H7 (cell line): ENCODE measurements at regions not wholly inside any gene's neighbourhood (a gene's known extent, or its start where the extent isn't known, plus 50 kb on each side); places are given as distances from the start of the nearest gene placed in this dataset.
A peak's percentile ranks its signal among the peaks of the same experiment; 100 is the strongest.

Experiments used
- DNase-seq: peaks from one replicate; pipeline ENCODE4 v3.0.0; 2012
- H3K27me3 ChIP-seq: 2 replicates; pipeline ENCODE4 v1.6.0; 2011; ENCODE audit warnings: mild to moderate bottlenecking, low read length; ENCODE audit not compliant: control insufficient read depth, insufficient read depth
- H3K36me3 ChIP-seq: replicated peaks from 2 replicates; pipeline ENCODE4 v1.5.1; 2011; ENCODE audit warnings: low read length; ENCODE audit not compliant: control insufficient read depth, insufficient read depth
- H3K4me3 ChIP-seq: 2 replicates; pipeline ENCODE4 v1.5.1; 2011; ENCODE audit warnings: low read depth, mild to moderate bottlenecking, control low read depth, low read length, moderate library complexity; ENCODE audit not compliant: insufficient read depth

DNA sequence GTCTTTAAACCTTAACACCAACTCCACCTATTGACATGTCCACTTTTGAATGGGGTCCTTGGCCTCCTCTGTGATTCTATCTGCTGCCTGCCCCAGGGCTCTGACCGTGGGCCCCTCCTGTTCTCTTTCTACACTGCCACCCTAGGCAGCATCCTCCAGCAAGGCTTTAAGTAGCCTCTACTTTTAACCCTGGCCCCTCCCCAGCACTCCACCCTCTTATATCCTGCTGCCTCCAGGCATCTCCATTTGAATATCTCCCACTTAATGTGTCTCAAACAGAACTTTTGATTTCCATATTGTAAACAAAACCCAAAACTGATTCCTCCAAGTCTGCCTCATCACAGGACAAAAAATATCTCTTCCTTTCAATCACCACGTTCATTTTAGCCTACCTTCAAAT is 90.5 kb upstream of the ARHGAP32 start:
- no peak overlapping the region for H3K4me3 ChIP-seq
- DNase-seq = no peak
- peaks cover 8% of the 10 kb centered on the region for H3K27me3 ChIP-seq
- H3K36me3 ChIP-seq = no peaks in the 10 kb centered on the region

DNA sequence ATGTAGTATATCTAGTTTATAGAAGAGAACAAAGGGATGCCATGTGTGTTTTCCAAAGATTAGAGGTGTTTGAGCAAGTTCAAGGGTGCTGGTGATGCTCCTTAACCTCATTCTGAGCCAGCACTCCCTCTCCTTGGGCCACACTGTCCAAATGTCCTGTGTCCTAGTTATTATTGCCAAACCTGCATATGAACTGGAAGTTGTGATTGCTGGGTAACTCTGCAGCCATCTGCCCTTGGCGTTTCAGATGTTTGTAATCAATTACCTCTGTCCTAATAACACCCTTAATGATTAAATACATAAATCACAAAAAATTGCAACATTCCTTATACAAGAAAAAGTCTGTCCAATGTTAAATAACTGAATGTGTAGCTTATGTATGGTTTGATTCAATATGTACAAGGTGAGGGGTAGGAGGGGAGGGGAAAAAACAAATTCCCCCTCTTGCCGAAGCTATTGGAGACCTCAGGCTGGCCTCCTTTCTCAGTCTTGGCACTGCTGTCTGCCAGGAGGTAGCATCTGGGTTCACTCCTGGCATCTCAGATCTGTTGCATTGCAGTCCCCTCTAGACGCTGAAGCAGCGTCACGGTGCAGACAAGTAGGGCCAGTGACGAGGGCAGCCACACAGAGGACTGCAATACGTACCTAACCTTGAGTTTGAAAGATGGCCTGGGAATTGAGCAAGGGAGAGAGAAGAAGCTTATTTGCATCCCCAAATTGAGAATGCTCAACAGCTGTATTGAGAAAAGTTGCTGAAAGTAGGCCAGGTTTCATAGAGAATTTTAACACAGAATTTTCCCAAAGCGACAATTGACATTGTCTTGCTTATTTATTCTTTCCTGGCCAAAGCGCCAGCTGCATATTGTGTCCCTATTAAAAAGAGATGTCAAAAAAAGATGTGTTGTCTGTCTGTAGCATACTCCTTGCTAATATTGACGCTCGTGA is 89.6 kb upstream of the ARHGAP32 start:
- no peak for DNase-seq
- Histone ChIP-seq H3K36me3 (no peaks in the 10 kb centered on the region), H3K27me3 (peaks cover 8% of the 10 kb centered on the region), H3K4me3 (no peak overlapping the region)

DNA sequence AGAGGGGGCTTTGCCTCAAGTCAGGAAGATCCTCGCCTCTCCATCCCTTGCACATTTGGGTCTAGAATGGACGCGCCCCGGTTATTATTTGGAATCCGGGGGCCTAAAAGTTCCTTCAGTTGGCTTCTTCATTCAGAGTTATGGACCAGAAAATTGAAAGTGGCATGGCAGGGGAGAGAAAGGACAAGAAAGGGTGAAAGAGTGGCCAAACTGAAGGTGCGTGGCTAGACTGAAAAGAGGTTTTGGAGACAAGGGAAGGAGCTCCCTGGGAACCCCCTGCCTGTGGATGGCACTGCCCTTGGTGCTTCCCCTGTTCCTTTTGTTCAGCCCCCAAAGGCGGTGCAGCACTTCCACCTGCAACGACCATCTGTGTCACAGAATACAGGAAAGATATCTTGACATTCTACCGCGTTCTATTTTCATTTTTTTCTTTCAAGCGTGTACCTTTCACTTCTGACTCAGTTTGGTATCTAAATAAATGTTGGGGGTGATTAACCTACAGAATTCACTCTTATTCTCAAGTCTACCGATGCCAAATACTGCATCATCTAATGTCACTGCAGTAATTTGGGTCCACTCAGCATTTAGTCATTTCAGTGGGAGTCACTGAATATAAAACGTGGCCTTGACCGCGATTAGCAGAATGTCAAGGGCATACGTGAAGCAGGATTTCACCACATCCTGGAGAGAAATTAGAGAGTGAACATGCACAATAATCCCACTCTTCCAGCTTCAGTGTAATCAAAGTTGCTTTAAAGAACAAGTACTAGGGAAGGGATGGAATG is 88.1 kb upstream of the ARHGAP32 start:
- H3K27me3 ChIP-seq = peaks cover 8% of the 10 kb centered on the region
- H3K4me3 ChIP-seq = peak overlapping the region; percentile 68
- H3K36me3 ChIP-seq = no peaks in the 10 kb centered on the region
- DNase-seq = no peak

DNA sequence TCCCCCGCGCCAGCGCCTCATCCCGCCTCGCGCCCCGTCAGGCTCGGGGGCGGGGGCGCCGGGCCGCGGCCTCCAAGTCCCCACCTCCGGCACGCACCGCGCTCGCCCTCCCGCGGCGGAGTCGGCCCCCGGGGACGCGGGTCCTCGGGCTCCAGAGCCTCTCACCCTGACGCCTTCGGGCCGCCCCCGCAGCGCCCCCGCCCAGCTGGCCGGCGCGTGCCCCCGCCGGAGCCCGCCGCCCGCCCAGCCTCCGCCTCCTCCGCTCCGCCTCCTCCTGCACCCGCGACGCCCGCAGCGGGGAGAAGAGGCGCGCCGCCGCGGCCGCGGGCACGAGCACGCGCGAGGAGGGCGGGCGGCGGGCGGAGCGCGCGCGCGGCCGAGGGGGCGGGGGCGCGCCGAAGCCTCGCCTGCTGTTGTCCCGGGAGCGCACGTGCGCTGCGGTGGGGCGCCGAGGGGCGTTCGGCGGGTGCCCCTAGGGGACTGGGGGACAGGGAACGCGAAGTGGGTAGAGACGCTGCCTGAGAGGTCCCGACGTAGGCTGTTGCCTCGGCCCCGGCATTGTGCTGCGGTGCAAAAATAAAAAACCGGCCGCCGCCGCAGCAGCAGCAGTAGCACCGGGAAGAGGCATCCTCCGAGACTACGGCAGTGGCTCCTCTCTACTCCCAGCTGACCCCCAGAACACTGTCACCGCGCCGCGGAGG is 87.4 kb upstream of the ARHGAP32 start:
- H3K27me3 ChIP-seq = peaks cover 8% of the 10 kb centered on the region
- DNase-seq = peak; percentile 96
- H3K4me3 ChIP-seq = peak overlapping the region; percentile 68
- no peaks in the 10 kb centered on the region for H3K36me3 ChIP-seq

DNA sequence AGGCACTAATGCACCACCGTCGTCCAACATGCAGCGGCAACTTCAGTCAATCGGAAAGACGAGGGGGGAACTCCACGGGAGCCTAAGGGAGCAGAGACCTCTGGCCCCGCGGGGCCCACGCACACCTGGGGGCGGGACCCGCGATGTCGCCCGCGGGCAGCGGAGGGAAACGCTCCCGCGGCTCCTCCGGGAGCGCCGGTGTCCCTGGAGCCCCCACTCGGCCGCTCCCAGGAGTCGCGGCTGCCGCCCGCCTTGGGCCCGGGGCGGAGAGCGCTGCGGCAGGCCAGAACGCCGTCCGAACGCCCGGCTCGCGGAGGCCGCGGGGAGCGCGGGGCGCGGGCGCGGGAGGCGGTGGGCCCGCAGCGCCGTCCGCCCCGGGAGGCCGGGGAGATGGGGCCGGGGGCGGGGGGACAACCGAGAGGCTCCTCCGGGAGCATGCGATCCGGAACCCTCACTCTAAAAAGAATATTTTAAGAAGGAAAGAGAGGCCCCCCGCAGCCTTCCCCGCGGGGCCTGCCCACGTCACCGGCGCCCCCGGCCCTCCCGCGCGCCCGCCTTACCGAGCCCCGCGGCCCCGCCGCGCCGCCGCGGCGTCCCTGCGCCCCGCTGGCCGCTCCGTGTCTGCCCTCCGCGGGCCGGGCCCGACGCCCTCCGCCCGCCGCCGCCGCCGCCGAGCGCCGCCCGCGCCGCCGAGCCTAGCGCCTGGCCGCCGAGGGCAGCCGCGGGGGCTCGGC is 86.6 kb upstream of the ARHGAP32 start:
- peak overlapping the region; percentile 73 for H3K4me3 ChIP-seq
- peak; percentile 72 for DNase-seq

DNA sequence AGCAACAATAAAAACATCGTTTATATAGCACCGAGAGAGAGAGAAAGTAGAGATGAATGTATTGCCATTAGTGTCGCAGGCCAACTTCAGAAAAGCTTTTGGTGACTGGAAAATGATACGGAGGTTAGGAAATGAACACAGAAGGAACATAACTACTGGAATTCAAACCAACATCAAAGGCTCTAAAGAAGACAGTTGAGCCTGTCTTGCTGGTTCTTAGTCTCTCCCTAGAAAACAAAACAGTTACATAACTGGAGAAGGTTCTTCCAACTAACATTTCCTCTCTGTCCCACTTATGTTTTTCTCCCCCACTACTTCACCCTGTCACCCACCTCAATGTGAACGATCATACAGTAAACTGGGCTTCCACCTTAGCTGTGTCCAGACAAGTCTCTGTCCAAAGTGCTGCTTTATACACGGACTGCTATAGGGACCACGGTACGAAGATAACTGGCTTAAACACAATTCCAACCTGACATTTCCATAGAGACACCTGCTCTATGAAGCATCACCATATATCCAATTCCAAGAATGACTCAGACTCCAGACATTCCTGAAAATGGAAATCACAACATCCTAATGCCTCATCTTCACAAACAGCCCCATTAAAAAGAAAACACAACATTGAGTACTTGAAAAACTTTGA is 85.2 kb upstream of the ARHGAP32 start:
- no peak overlapping the region for H3K4me3 ChIP-seq
- no peak for DNase-seq
- H3K27me3 ChIP-seq = peaks cover 8% of the 10 kb centered on the region
- H3K36me3 ChIP-seq = no peaks in the 10 kb centered on the region

More for the DNA sequence above, 86.6 kb upstream of the ARHGAP32 start:
- no peaks in the 10 kb centered on the region for H3K36me3 ChIP-seq
- H3K27me3 ChIP-seq = peaks cover 8% of the 10 kb centered on the region

DNA sequence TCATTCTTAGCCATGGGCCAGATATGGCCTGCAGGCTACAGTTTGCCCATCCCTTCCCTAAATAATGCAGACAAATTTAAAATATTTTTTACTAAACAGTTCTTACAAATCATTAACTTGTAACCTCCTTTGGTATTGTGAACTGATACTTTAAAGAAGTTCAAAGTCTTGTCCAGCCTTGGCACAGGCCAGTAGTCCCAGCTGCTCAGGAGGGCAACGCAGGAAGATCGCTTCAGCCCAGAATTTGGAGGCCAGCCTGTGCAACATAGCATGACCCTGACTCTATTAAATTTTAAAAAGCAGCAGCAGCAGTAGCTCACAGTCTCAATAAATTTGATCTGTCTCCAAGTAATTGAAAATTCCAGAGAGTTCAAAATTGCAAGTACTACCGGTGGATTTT is 83.7 kb upstream of the ARHGAP32 start:
- Histone ChIP-seq H3K36me3 (no peaks in the 10 kb centered on the region), H3K4me3 (no peak overlapping the region), H3K27me3 (peaks cover 8% of the 10 kb centered on the region)
- DNase-seq = no peak

DNA sequence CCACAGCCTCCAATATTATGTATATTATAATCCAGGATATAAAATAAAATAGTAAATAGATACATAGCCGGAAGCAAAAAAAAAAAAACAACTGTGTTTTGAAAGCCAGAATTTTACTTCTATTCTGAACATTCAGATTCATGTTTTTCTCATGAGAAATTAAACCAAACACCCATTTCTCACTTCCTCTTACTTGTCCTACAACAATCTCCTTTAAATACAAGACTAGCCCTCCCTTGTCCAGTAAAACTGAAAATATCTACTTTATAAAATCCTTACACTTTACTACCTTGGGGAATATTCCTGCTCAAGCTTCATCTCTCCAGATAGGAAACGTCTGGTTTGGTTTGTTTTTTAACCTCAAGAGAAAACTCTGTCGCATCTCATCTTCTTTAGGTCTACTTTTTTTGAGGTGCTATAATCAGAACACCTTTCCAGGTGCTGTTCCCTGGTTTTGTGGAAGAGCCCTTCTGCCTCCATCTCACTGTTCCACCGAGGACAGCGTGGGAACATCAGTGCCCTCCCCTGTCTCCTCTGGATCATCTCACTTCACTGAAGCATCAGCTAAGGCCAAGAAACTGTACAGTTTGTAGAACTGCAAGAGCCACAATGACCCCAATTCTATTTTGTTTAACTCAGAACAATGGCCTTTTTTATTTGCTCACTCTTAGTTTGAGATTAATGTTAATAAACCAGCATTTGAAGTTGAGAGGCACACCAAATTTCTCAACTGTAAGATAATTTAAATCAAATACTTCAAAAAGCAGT is 82.0 kb upstream of the ARHGAP32 start:
- H3K36me3 ChIP-seq = no peaks in the 10 kb centered on the region
- DNase-seq = no peak
- peaks cover 4% of the 10 kb centered on the region for H3K27me3 ChIP-seq
- H3K4me3 ChIP-seq = no peak overlapping the region

DNA sequence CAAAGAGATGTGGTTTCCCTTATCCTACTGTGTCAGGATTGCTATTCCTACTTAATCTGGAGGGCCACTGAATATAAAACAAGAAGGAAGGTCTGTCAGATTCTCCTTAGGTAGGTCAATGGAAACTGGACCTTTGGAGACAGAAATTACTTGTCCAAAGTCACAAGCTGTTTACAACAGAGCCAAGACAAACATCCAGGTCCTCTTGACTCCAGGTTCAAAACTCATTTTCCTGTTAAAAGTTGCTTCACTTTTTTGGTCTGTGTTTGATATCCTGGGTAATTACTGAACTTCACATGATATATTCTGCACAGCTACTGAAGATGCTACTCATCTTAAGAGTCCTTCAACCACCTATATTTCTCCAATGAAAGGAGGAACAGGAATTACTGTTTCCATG is 81.2 kb upstream of the ARHGAP32 start:
- DNase-seq = no peak
- Histone ChIP-seq H3K27me3 (peaks cover 2% of the 10 kb centered on the region; the same call in 1 of the 2 replicates), H3K4me3 (no peak overlapping the region), H3K36me3 (no peaks in the 10 kb centered on the region)

DNA sequence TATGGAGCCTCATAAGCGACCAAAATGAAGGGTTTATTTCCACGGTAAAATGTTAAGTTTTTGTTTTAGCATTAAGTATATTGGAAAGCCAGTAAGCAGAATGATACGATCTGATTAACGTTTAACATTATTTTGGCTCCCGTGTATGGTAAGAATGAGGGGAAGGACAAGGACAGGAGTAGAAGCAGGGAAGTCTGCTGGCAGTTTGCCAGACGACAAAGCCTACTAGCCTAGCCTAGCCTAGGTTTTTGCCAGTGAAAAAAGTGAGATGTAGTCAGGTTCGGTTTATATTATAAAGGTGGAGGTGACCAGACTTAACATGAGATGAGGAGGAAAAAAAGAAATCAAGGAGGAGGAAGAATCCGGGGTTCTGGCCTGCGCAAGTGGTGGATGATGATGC is 78.9 kb upstream of the ARHGAP32 start:
- no peak for DNase-seq
- H3K27me3 ChIP-seq = no peaks in the 10 kb centered on the region

DNA sequence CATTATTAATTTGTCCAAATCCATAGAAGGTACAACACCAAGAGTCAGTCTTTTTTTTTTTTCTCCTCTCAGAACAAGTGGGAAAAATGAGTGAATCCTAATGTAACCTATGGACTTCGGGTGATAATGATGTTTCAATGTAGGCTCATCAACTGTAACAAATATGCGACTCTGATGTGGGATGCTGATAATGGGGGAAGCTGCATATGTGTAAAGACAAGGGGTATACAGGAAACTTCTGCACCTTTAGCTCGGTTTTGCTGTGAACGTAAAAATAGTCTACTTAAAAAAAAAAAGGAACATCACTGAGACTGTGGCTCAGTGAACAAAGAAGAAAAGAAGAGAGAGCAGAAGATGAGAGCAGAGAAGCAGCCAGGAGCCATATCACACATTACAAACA is 78.3 kb upstream of the ARHGAP32 start:
- no peak overlapping the region for H3K4me3 ChIP-seq
- no peaks in the 10 kb centered on the region for H3K36me3 ChIP-seq
- DNase-seq = no peak
- no peaks in the 10 kb centered on the region for H3K27me3 ChIP-seq

More for the DNA sequence above, 78.9 kb upstream of the ARHGAP32 start:
- H3K4me3 ChIP-seq = no peak overlapping the region
- H3K36me3 ChIP-seq = no peaks in the 10 kb centered on the region

DNA sequence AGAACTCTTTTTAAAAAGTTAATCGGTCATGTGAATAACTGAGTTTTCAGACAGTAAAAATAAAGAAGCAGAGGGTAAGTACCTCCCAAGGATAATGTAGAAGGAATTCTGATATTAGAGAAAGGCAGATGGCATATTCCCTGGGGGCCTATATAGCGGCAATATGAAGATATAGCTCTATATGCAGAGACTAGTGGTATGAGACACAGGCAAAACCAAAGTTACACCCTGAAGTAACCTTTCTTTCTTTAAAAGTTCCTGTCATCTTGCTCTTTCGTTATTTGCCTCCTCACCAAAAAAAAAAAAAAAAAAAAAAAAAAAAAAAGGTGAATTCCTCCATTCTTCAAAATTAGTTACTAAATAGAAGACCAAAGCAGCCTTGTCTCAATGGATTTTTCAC is 76.2 kb upstream of the ARHGAP32 start:
- DNase-seq = no peak
- H3K36me3 ChIP-seq = no peaks in the 10 kb centered on the region
- no peaks in the 10 kb centered on the region for H3K27me3 ChIP-seq
- no peak overlapping the region for H3K4me3 ChIP-seq

DNA sequence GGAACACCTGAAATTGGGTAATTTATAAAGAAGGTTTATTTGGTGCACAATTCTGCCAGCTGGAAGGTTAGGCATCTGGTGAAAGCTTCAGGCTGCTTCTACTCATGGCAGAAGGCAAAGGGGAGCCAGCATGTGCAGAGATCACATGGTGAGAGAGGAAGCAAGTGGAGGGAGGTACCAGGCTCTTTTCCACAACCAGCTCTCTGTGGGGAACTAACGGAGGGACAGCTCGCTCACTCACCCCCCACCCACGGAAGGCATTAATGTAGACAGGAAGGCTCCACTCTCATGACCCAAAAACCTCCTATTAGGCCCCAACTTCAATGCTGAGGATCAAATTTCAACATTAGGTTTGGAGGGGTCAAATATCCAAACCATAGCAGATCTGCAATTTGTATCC is 75.6 kb upstream of the ARHGAP32 start:
- no peak overlapping the region for H3K4me3 ChIP-seq
- no peaks in the 10 kb centered on the region for H3K27me3 ChIP-seq
- no peaks in the 10 kb centered on the region for H3K36me3 ChIP-seq
- DNase-seq = no peak
